22Rv1 (cell line): ENCODE measurements at regions not wholly inside any gene's neighbourhood (a gene's known extent, or its start where the extent isn't known, plus 50 kb on each side); places are given as distances from the start of the nearest gene placed in this dataset.

ENCODE experiments used
- ZFX ChIP-seq: fragments of 450-650 bp; IDR thresholded peaks from 2 replicates; pipeline ENCODE4 v1.6.1; 2017; ENCODE audit warnings: antibody characterized with exemption, borderline replicate concordance
- TF ChIP-seq, protein P1 (sequence below): fragments of 450-650 bp; IDR thresholded peaks from 2 replicates; pipeline ENCODE4 v1.5.1; 2017; ENCODE audit warnings: mild to moderate bottlenecking

DNA sequence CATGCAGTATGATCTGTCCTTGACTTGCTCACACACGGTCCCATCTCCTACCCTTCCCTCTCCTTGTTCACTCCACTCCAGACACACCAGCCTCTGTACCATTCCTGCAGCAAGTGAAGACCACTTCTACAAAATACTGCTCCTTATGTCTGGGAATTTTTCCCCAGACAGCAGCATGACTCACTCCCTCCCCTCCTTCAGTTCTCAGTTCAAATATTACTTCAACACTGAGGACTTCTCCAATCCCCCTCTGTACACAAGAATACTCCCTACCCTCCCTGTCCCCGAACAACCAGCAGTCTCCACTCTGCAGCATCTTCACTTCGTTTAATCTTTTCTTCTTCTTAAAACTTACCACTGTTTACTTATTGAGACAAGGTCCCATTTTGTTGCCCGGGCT, 474.0 kb downstream of the GPAM start:
- TF ChIP-seq, protein P1, sequence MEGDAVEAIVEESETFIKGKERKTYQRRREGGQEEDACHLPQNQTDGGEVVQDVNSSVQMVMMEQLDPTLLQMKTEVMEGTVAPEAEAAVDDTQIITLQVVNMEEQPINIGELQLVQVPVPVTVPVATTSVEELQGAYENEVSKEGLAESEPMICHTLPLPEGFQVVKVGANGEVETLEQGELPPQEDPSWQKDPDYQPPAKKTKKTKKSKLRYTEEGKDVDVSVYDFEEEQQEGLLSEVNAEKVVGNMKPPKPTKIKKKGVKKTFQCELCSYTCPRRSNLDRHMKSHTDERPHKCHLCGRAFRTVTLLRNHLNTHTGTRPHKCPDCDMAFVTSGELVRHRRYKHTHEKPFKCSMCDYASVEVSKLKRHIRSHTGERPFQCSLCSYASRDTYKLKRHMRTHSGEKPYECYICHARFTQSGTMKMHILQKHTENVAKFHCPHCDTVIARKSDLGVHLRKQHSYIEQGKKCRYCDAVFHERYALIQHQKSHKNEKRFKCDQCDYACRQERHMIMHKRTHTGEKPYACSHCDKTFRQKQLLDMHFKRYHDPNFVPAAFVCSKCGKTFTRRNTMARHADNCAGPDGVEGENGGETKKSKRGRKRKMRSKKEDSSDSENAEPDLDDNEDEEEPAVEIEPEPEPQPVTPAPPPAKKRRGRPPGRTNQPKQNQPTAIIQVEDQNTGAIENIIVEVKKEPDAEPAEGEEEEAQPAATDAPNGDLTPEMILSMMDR, result no peak
- no peak for TF ChIP-seq ZFX
